Colonic mucosa (tissue), 4 donors: ENCODE measurements at regions not wholly inside any gene's neighbourhood (a gene's known extent, or its start where the extent isn't known, plus 50 kb on each side); places are given as distances from the start of the nearest gene placed in this dataset.

Source experiments
- DNase-seq: peaks from one replicate; pipeline ENCODE4 v3.0.0-alpha.2; 2020
- H3K27ac ChIP-seq: fragments of 200-600 bp; one replicate; pipeline ENCODE4 v1.8.0; 2021
- H3K27me3 ChIP-seq: fragments of 200-600 bp; one replicate; pipeline ENCODE4 v1.8.0; 2021
- H3K36me3 ChIP-seq: fragments of 200-600 bp; one replicate; pipeline ENCODE4 v1.8.0; 2021
- H3K4me1 ChIP-seq: fragments of 200-600 bp; one replicate; pipeline ENCODE4 v1.8.0; 2021; ENCODE audit warnings: mild to moderate bottlenecking
- H3K4me3 ChIP-seq: fragments of 200-600 bp; one replicate; pipeline ENCODE4 v1.8.0; 2021
- H3K9ac ChIP-seq, 2 donors: one replicate each; pipeline ENCODE4 v1.7.0; 2013; ENCODE audit warnings: control low read depth in 2 of 2, low read depth in 2 of 2, low read length in 2 of 2
- H3K9me3 ChIP-seq: fragments of 200-600 bp; one replicate; pipeline ENCODE4 v1.8.0; 2021
- intact Hi-C: fragments of 100-400 bp; cut with DNase I; formaldehyde crosslinking; loops from one replicate; pipeline ENCODE4 v1.14.1; 2022
- TF ChIP-seq, protein P1 (sequence below): fragments of 200-600 bp; IDR thresholded peaks from one replicate; pipeline ENCODE4 v1.8.0; 2022; ENCODE audit warnings: antibody characterized with exemption, mild to moderate bottlenecking
- donor health status: healthy.
- donor health status: DM: no; HTN: no; CAD: no.
- donor health status: DM: no; HTN: no; CAD: no.

GRCh38 chr4:14046642-14047041 lies 419.1 kb upstream of the BOD1L1 start:
- intact Hi-C loops = no loop called here
- no peak for DNase-seq
- no peaks in the 10 kb centered on the region for H3K27me3 ChIP-seq
- H3K9ac ChIP-seq = no peak overlapping the region
- no peak overlapping the region for H3K4me3 ChIP-seq
- H3K36me3 ChIP-seq = no peaks in the 10 kb centered on the region
- TF ChIP-seq, protein P1, sequence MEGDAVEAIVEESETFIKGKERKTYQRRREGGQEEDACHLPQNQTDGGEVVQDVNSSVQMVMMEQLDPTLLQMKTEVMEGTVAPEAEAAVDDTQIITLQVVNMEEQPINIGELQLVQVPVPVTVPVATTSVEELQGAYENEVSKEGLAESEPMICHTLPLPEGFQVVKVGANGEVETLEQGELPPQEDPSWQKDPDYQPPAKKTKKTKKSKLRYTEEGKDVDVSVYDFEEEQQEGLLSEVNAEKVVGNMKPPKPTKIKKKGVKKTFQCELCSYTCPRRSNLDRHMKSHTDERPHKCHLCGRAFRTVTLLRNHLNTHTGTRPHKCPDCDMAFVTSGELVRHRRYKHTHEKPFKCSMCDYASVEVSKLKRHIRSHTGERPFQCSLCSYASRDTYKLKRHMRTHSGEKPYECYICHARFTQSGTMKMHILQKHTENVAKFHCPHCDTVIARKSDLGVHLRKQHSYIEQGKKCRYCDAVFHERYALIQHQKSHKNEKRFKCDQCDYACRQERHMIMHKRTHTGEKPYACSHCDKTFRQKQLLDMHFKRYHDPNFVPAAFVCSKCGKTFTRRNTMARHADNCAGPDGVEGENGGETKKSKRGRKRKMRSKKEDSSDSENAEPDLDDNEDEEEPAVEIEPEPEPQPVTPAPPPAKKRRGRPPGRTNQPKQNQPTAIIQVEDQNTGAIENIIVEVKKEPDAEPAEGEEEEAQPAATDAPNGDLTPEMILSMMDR = no peak
- H3K4me1 ChIP-seq = no peaks in the 10 kb centered on the region
- H3K27ac ChIP-seq = no peak overlapping the region
- no peaks in the 10 kb centered on the region for H3K9me3 ChIP-seq

- no peaks in the 10 kb centered on the region for H3K27me3 ChIP-seq
- no peak overlapping the region for H3K27ac ChIP-seq
- no peaks in the 10 kb centered on the region for H3K9me3 ChIP-seq
- TF ChIP-seq, protein P1 = no peak
- H3K4me1 ChIP-seq = no peaks in the 10 kb centered on the region
- intact Hi-C loops = no loop called here
- H3K9ac ChIP-seq = no peak overlapping the region
- H3K36me3 ChIP-seq = no peaks in the 10 kb centered on the region
- H3K4me3 ChIP-seq = no peak overlapping the region
- no peak for DNase-seq
Observed at GRCh38 chr4:14047840-14048239, 420.3 kb upstream of the BOD1L1 start.

DNA sequence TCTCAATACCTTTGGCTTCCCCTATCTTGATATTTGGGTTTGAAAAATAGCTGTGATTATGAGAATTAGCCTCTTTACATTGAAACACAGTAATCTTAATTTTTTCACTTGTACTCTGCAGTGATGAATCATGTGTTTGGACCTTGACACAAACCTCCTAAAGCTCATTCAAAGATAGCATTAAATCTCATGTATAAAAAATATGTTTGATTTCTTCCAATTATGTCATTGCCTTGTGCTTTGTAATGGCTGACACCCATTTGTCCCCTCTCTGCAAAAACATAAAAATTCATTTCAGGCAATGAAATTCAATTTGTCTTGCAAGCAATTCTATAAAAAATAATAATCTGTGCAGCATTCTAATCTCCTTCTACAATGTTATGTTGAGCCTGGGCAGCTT lies 422.4 kb upstream of the BOD1L1 start:
- intact Hi-C loops = no loop called here
- TF ChIP-seq, protein P1 = no peak
- H3K27ac ChIP-seq = no peak overlapping the region

DNA sequence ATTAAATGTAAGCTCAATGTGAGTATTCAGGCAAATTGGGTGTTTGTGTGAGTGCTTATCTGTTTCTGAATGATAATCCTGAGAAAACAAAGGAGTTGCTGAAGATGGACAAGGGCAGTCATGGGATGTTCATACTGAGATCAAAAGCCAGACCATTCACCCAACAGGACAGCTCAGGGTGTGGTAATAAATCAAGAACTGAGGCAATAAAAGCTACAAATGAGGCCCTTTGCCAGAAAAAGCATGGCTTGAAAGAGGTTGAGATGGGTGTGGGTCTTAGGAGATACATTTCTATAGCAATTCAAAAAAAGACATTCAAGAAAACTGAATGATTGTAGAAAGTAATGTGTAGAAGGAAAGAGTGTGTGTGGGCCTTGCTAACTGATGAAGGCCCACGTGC lies 425.8 kb upstream of the BOD1L1 start:
- DNase-seq = no peak
- Histone ChIP-seq H3K36me3 (no peaks in the 10 kb centered on the region), H3K4me3 (no peak overlapping the region), H3K9me3 (no peaks in the 10 kb centered on the region), H3K4me1 (no peaks in the 10 kb centered on the region), H3K9ac (no peak overlapping the region), H3K27ac (no peak overlapping the region), H3K27me3 (no peaks in the 10 kb centered on the region)
- intact Hi-C loops = no loop called here
- TF ChIP-seq, protein P1 = no peak

More for the DNA sequence above, 422.4 kb upstream of the BOD1L1 start:
- Histone ChIP-seq H3K4me1 (no peaks in the 10 kb centered on the region), H3K36me3 (no peaks in the 10 kb centered on the region), H3K27me3 (no peaks in the 10 kb centered on the region), H3K9me3 (no peaks in the 10 kb centered on the region), H3K4me3 (no peak overlapping the region), H3K9ac (no peak overlapping the region)
- DNase-seq = no peak

DNA sequence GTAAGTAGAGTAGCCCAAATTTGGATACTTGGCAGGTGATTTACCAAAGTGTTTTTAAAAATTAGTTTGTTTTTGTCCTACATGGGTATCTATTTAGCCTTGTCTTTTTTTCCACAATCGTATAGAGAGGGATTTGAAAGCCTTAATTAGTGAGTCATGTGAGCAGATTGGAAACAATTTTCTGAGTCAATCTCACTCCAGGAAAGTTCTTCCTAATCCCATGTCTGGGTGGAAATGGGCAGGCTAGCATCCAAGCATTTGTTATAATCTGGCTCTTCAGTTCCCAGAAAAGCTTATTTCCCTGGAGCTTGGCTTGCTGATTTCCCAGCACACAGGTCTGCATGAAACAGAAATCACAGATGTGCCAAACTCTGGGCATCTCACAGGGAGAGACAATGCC lies 426.9 kb upstream of the BOD1L1 start:
- DNase-seq = no peak
- TF ChIP-seq, protein P1 = no peak
- H3K9ac ChIP-seq = no peak overlapping the region
- no peaks in the 10 kb centered on the region for H3K9me3 ChIP-seq
- no peaks in the 10 kb centered on the region for H3K27me3 ChIP-seq
- intact Hi-C loops = no loop called here
- no peak overlapping the region for H3K27ac ChIP-seq
- H3K36me3 ChIP-seq = no peaks in the 10 kb centered on the region
- no peaks in the 10 kb centered on the region for H3K4me1 ChIP-seq
- H3K4me3 ChIP-seq = no peak overlapping the region

DNA sequence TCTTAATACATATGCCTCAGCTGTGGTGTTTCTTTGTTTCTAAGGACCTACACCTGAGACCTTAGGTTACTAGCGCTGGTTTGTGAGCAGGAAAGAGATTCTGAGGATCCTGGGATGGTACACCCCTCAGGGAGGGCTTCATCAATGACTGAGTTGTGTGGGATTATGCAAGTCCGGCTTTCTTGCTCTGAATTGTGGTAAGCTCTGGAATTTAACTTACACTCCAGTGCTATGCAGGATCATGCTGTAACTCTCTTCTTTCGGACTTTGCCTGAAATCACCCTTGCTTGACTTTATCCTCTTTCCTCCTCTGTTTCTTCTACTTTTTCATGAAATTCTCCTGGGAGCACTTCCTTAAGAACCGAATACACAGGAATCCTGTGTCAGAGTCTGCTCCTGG lies 431.5 kb upstream of the BOD1L1 start:
- no peaks in the 10 kb centered on the region for H3K9me3 ChIP-seq
- H3K4me3 ChIP-seq = no peak overlapping the region
- TF ChIP-seq, protein P1 = no peak
- no peaks in the 10 kb centered on the region for H3K4me1 ChIP-seq
- no peak for DNase-seq
- H3K27ac ChIP-seq = no peak overlapping the region
- H3K27me3 ChIP-seq = no peaks in the 10 kb centered on the region
- no peak overlapping the region for H3K9ac ChIP-seq
- intact Hi-C loops = no loop called here
- no peaks in the 10 kb centered on the region for H3K36me3 ChIP-seq
